Fibroblast of skin of right biceps (primary cell): ENCODE measurements at regions not wholly inside any gene's neighbourhood (a gene's known extent, or its start where the extent isn't known, plus 50 kb on each side); places are given as distances from the start of the nearest gene placed in this dataset.
"Not testable (repeated sequence)": the region's sequence is repeated elsewhere in the genome, so short reads cannot be mapped to it uniquely, and the experiment has no call there.

Source experiments
- DNase-seq: peaks from one replicate; pipeline ENCODE4 v3.0.0-alpha.2; 2013

GRCh38 chr9:71504636-71505035 is 263.7 kb downstream of the CEMIP2 start:
- no peak for DNase-seq

GRCh38 chr9:71498691-71499090 is 269.6 kb downstream of the CEMIP2 start:
- no peak for DNase-seq

- DNase-seq = no peak
Observed at GRCh38 chr9:71490810-71491209, 277.5 kb downstream of the CEMIP2 start.

GRCh38 chr9:71487061-71487460 is 281.3 kb downstream of the CEMIP2 start:
- DNase-seq = peak; percentile 27

- DNase-seq = no peak
Observed at GRCh38 chr9:71485326-71485725, 283.0 kb downstream of the CEMIP2 start.

GRCh38 chr9:71483436-71483835 is 284.9 kb downstream of the CEMIP2 start:
- DNase-seq = no peak

- no peak for DNase-seq
Observed at GRCh38 chr9:71479621-71480020, 288.7 kb downstream of the CEMIP2 start.

- DNase-seq = no peak
Observed at GRCh38 chr9:71472400-71472799, 295.9 kb downstream of the CEMIP2 start.

- DNase-seq = no peak
Observed at GRCh38 chr9:71465392-71465791, 302.9 kb downstream of the CEMIP2 start.

- no peak for DNase-seq
Observed at GRCh38 chr9:71459082-71459481, 309.2 kb downstream of the CEMIP2 start.

GRCh38 chr9:71446473-71447411 is 321.6 kb downstream of the CEMIP2 start:
- peak; percentile 78 for DNase-seq

- no peak for DNase-seq
Observed at GRCh38 chr9:71446106-71446472, 322.2 kb downstream of the CEMIP2 start.

GRCh38 chr9:71442937-71443336 is 321.5 kb upstream of the TRPM3 start:
- no peak for DNase-seq

GRCh38 chr9:71441266-71441665 is 319.8 kb upstream of the TRPM3 start:
- DNase-seq = no peak

GRCh38 chr9:71431931-71432330 is 310.5 kb upstream of the TRPM3 start:
- DNase-seq = peak; percentile 43

- DNase-seq = not testable (repeated sequence)
Observed at GRCh38 chr9:71407341-71407740, 285.9 kb upstream of the TRPM3 start.

- DNase-seq = no peak
Observed at GRCh38 chr9:71403106-71403505, 281.7 kb upstream of the TRPM3 start.

- no peak for DNase-seq
Observed at GRCh38 chr9:71393005-71393404, 271.6 kb upstream of the TRPM3 start.

GRCh38 chr9:71384343-71384742 is 262.9 kb upstream of the TRPM3 start:
- DNase-seq = no peak

- no peak for DNase-seq
Observed at GRCh38 chr9:71383308-71383940, 262.0 kb upstream of the TRPM3 start.

- DNase-seq = no peak
Observed at GRCh38 chr9:71368157-71368556, 246.7 kb upstream of the TRPM3 start.

- peak; percentile 67 for DNase-seq
Observed at GRCh38 chr9:71364186-71364955, 242.9 kb upstream of the TRPM3 start.

GRCh38 chr9:71363286-71363961 is 242.0 kb upstream of the TRPM3 start:
- DNase-seq = peak; percentile 54
